G401 (cell line): ENCODE measurements at regions not wholly inside any gene's neighbourhood (a gene's known extent, or its start where the extent isn't known, plus 50 kb on each side); places are given as distances from the start of the nearest gene placed in this dataset.
A peak's percentile ranks its signal among the peaks of the same experiment; 100 is the strongest.

Experiments used
- DNase-seq: peaks from one replicate; pipeline ENCODE4 v3.0.0-alpha.2; 2015; ENCODE audit warnings: low spot score
- in situ Hi-C: cut with HindIII; loops from 2 replicates; pipeline ENCODE4 v1.10.0; 2016; ENCODE audit warnings: low sequenced_read_pairs, mixed read lengths

GRCh38 chr4:117768610-117769009, 265.7 kb upstream of the NDST3 start:
- in situ Hi-C loops: no loop called here

GRCh38 chr4:117770269-117771102, 263.8 kb upstream of the NDST3 start:
- DNase-seq: peak; percentile 89
- in situ Hi-C loops: no loop called here

More at GRCh38 chr4:117768610-117769009, 265.7 kb upstream of the NDST3 start:
- DNase-seq: no peak

- DNase-seq: peak; percentile 23
- in situ Hi-C loops: no loop called here
These were observed 262.5 kb upstream of the NDST3 start for GRCh38 chr4:117771647-117772337.

- in situ Hi-C loops: no loop called here
- DNase-seq: peak; percentile 88
These were observed 261.0 kb upstream of the NDST3 start for GRCh38 chr4:117773064-117773936.

- in situ Hi-C loops: no loop called here
- no peak for DNase-seq
These were observed 256.6 kb upstream of the NDST3 start for GRCh38 chr4:117777721-117778120.

- in situ Hi-C loops: no loop called here
- DNase-seq: no peak
These were observed 250.6 kb upstream of the NDST3 start for GRCh38 chr4:117783716-117784115.

GRCh38 chr4:117784266-117784665, 250.0 kb upstream of the NDST3 start:
- in situ Hi-C loops: no loop called here
- DNase-seq: no peak

GRCh38 chr4:117786566-117786965, 247.7 kb upstream of the NDST3 start:
- in situ Hi-C loops: no loop called here
- no peak for DNase-seq

- DNase-seq: peak; percentile 25
- in situ Hi-C loops: no loop called here
These were observed 240.3 kb upstream of the NDST3 start for GRCh38 chr4:117793845-117794480.

GRCh38 chr4:117796677-117797076, 237.6 kb upstream of the NDST3 start:
- in situ Hi-C loops: no loop called here
- no peak for DNase-seq

GRCh38 chr4:117800636-117801035, 233.7 kb upstream of the NDST3 start:
- in situ Hi-C loops: no loop called here
- no peak for DNase-seq

- in situ Hi-C loops: no loop called here
These were observed 232.5 kb upstream of the NDST3 start for GRCh38 chr4:117801756-117802155.

GRCh38 chr4:117811731-117812130, 222.6 kb upstream of the NDST3 start:
- no peak for DNase-seq
- in situ Hi-C loops: no loop called here

More at GRCh38 chr4:117801756-117802155, 232.5 kb upstream of the NDST3 start:
- DNase-seq: no peak

- in situ Hi-C loops: no loop called here
- no peak for DNase-seq
These were observed 219.7 kb upstream of the NDST3 start for GRCh38 chr4:117814277-117815246.

- no peak for DNase-seq
- in situ Hi-C loops: no loop called here
These were observed 217.0 kb upstream of the NDST3 start for GRCh38 chr4:117817301-117817700.

GRCh38 chr4:117821834-117822233, 212.5 kb upstream of the NDST3 start:
- no peak for DNase-seq
- in situ Hi-C loops: no loop called here

- no peak for DNase-seq
- in situ Hi-C loops: no loop called here
These were observed 210.9 kb upstream of the NDST3 start for GRCh38 chr4:117823388-117823787.

GRCh38 chr4:117825600-117825999, 208.7 kb upstream of the NDST3 start:
- in situ Hi-C loops: no loop called here
- no peak for DNase-seq
